ENCODE measurements at regions not wholly inside any gene's neighbourhood (a gene's known extent, or its start where the extent isn't known, plus 50 kb on each side); places are given as distances from the start of the nearest gene placed in this dataset.

GRCh38 chr15:37582852-37583251, 351.6 kb upstream of the TMCO5A start:
- H3K79me1 ChIP-seq (ENCODE audit: low read length) = no peaks in the 10 kb centered on the region
- no peak overlapping the region for H3K4me3 ChIP-seq (ENCODE audit: low read depth, low read length)
- no peak overlapping the region for H3K4me2 ChIP-seq (ENCODE audit: low read length)
- H4K91ac ChIP-seq (ENCODE audit: low read depth, low read length) = no peak overlapping the region
- no peak overlapping the region for H4K12ac ChIP-seq (ENCODE audit: low read depth, low read length)
- DNase-seq = no peak
- H4K8ac ChIP-seq (ENCODE audit: low read depth, low read length) = no peak overlapping the region
- peaks cover 9% of the 10 kb centered on the region for H3K9me3 ChIP-seq (ENCODE audit: insufficient read depth, low read depth, low read length)
- no peak overlapping the region for H3K9ac ChIP-seq (ENCODE audit: low read length)
- H3K27ac ChIP-seq (ENCODE audit: low read depth, low read length) = no peak overlapping the region
- H3K18ac ChIP-seq (ENCODE audit: low read length) = no peak overlapping the region
- H2BK120ac ChIP-seq (ENCODE audit: insufficient read depth, low read length, poor library complexity) = no peak overlapping the region
- no peak overlapping the region for H3K14ac ChIP-seq (ENCODE audit: low read length)
- H3K27me3 ChIP-seq (ENCODE audit: insufficient read depth, low read length) = no peaks in the 10 kb centered on the region
- no peaks in the 10 kb centered on the region for H3K79me2 ChIP-seq (ENCODE audit: control insufficient read depth, insufficient read depth, low read length, poor library complexity)
- H3K23ac ChIP-seq (ENCODE audit: low read length) = no peak overlapping the region
- no CpG with 5 or more reads among the region's 5 CpGs for WGBS (ENCODE audit: extremely low coverage, insufficient coverage, insufficient read length)
- H3K4me1 ChIP-seq (ENCODE audit: control insufficient read depth in 1 of 2, insufficient read depth in 2 of 2, low read length in 2 of 2) = no peaks in the 10 kb centered on the region
- H2AFZ ChIP-seq (ENCODE audit: insufficient read depth, low read length, poor library complexity) = no peak overlapping the region
- H2BK12ac ChIP-seq (ENCODE audit: low read length) = no peak overlapping the region
- no peak overlapping the region for H2BK5ac ChIP-seq (ENCODE audit: low read depth, low read length, poor library complexity)
- no peaks in the 10 kb centered on the region for H3K36me3 ChIP-seq (ENCODE audit: control insufficient read depth in 1 of 2, insufficient read depth in 2 of 2, low read length in 2 of 2)
- H2AK5ac ChIP-seq (ENCODE audit: low read length) = no peak overlapping the region
- H3K4ac ChIP-seq (ENCODE audit: low read depth, low read length) = no peak overlapping the region

GRCh38 chr15:37586011-37586583, 348.3 kb upstream of the TMCO5A start:
- no peak overlapping the region for H3K4me2 ChIP-seq (ENCODE audit: low read length)
- H4K12ac ChIP-seq (ENCODE audit: low read depth, low read length) = no peak overlapping the region
- no peak for DNase-seq
- no peak overlapping the region for H3K18ac ChIP-seq (ENCODE audit: low read length)
- no peak overlapping the region for H2BK120ac ChIP-seq (ENCODE audit: insufficient read depth, low read length, poor library complexity)
- H2AFZ ChIP-seq (ENCODE audit: insufficient read depth, low read length, poor library complexity) = no peak overlapping the region
- H3K14ac ChIP-seq (ENCODE audit: low read length) = no peak overlapping the region
- H2BK5ac ChIP-seq (ENCODE audit: low read depth, low read length, poor library complexity) = no peak overlapping the region
- H3K4ac ChIP-seq (ENCODE audit: low read depth, low read length) = no peak overlapping the region
- no peak overlapping the region for H4K91ac ChIP-seq (ENCODE audit: low read depth, low read length)
- H3K27ac ChIP-seq (ENCODE audit: low read depth, low read length) = no peak overlapping the region
- no peaks in the 10 kb centered on the region for H3K79me1 ChIP-seq (ENCODE audit: low read length)
- H3K36me3 ChIP-seq (ENCODE audit: control insufficient read depth in 1 of 2, insufficient read depth in 2 of 2, low read length in 2 of 2) = no peaks in the 10 kb centered on the region
- no peaks in the 10 kb centered on the region for H3K79me2 ChIP-seq (ENCODE audit: control insufficient read depth, insufficient read depth, low read length, poor library complexity)
- no peak overlapping the region for H3K4me3 ChIP-seq (ENCODE audit: low read depth, low read length)
- H3K9me3 ChIP-seq (ENCODE audit: insufficient read depth, low read depth, low read length) = peaks cover 9% of the 10 kb centered on the region
- H4K8ac ChIP-seq (ENCODE audit: low read depth, low read length) = no peak overlapping the region
- H2BK12ac ChIP-seq (ENCODE audit: low read length) = no peak overlapping the region
- no peak overlapping the region for H2AK5ac ChIP-seq (ENCODE audit: low read length)
- no CpG with 5 or more reads among the region's 10 CpGs for WGBS (ENCODE audit: extremely low coverage, insufficient coverage, insufficient read length)
- no peak overlapping the region for H3K23ac ChIP-seq (ENCODE audit: low read length)
- no peak overlapping the region for H3K9ac ChIP-seq (ENCODE audit: low read length)
- H3K27me3 ChIP-seq (ENCODE audit: insufficient read depth, low read length) = no peaks in the 10 kb centered on the region
- no peaks in the 10 kb centered on the region for H3K4me1 ChIP-seq (ENCODE audit: control insufficient read depth in 1 of 2, insufficient read depth in 2 of 2, low read length in 2 of 2)

GRCh38 chr15:37586976-37587375, 347.5 kb upstream of the TMCO5A start:
- Histone ChIP-seq H2AK5ac (ENCODE audit: low read length) (no peak overlapping the region), H3K18ac (ENCODE audit: low read length) (no peak overlapping the region), H3K27me3 (ENCODE audit: insufficient read depth, low read length) (no peaks in the 10 kb centered on the region), H3K79me1 (ENCODE audit: low read length) (no peaks in the 10 kb centered on the region), H3K4me2 (ENCODE audit: low read length) (no peak overlapping the region), H3K4ac (ENCODE audit: low read depth, low read length) (no peak overlapping the region), H4K8ac (ENCODE audit: low read depth, low read length) (no peak overlapping the region), H3K4me1 (ENCODE audit: control insufficient read depth in 1 of 2, insufficient read depth in 2 of 2, low read length in 2 of 2) (no peaks in the 10 kb centered on the region), H2BK12ac (ENCODE audit: low read length) (no peak overlapping the region), H2BK5ac (ENCODE audit: low read depth, low read length, poor library complexity) (no peak overlapping the region), H4K12ac (ENCODE audit: low read depth, low read length) (no peak overlapping the region), H3K23ac (ENCODE audit: low read length) (no peak overlapping the region), H4K91ac (ENCODE audit: low read depth, low read length) (no peak overlapping the region), H2BK120ac (ENCODE audit: insufficient read depth, low read length, poor library complexity) (no peak overlapping the region), H3K14ac (ENCODE audit: low read length) (no peak overlapping the region), H3K4me3 (ENCODE audit: low read depth, low read length) (no peak overlapping the region), H3K36me3 (ENCODE audit: control insufficient read depth in 1 of 2, insufficient read depth in 2 of 2, low read length in 2 of 2) (no peaks in the 10 kb centered on the region), H3K9me3 (ENCODE audit: insufficient read depth, low read depth, low read length) (peaks cover 9% of the 10 kb centered on the region), H3K79me2 (ENCODE audit: control insufficient read depth, insufficient read depth, low read length, poor library complexity) (no peaks in the 10 kb centered on the region), H3K27ac (ENCODE audit: low read depth, low read length) (no peak overlapping the region), H2AFZ (ENCODE audit: insufficient read depth, low read length, poor library complexity) (no peak overlapping the region), H3K9ac (ENCODE audit: low read length) (no peak overlapping the region)
- no CpG with 5 or more reads among the region's 7 CpGs for WGBS (ENCODE audit: extremely low coverage, insufficient coverage, insufficient read length)
- no peak for DNase-seq

- no peak overlapping the region for H2BK5ac ChIP-seq (ENCODE audit: low read depth, low read length, poor library complexity)
- no peak overlapping the region for H3K9ac ChIP-seq (ENCODE audit: low read length)
- no peak overlapping the region for H4K8ac ChIP-seq (ENCODE audit: low read depth, low read length)
- H3K18ac ChIP-seq (ENCODE audit: low read length) = no peak overlapping the region
- H3K23ac ChIP-seq (ENCODE audit: low read length) = no peak overlapping the region
- H3K9me3 ChIP-seq (ENCODE audit: insufficient read depth, low read depth, low read length) = no peaks in the 10 kb centered on the region
- H3K27ac ChIP-seq (ENCODE audit: low read depth, low read length) = no peak overlapping the region
- H2AFZ ChIP-seq (ENCODE audit: insufficient read depth, low read length, poor library complexity) = no peak overlapping the region
- H2BK120ac ChIP-seq (ENCODE audit: insufficient read depth, low read length, poor library complexity) = no peak overlapping the region
- no peak overlapping the region for H3K4me3 ChIP-seq (ENCODE audit: low read depth, low read length)
- no peak overlapping the region for H4K12ac ChIP-seq (ENCODE audit: low read depth, low read length)
- no peaks in the 10 kb centered on the region for H3K79me1 ChIP-seq (ENCODE audit: low read length)
- WGBS (ENCODE audit: extremely low coverage, insufficient coverage, insufficient read length) = no CpG with 5 or more reads among the region's 2 CpGs
- H3K27me3 ChIP-seq (ENCODE audit: insufficient read depth, low read length) = no peaks in the 10 kb centered on the region
- H3K36me3 ChIP-seq (ENCODE audit: control insufficient read depth in 1 of 2, insufficient read depth in 2 of 2, low read length in 2 of 2) = no peaks in the 10 kb centered on the region
- H3K79me2 ChIP-seq (ENCODE audit: control insufficient read depth, insufficient read depth, low read length, poor library complexity) = no peaks in the 10 kb centered on the region
- H3K4me2 ChIP-seq (ENCODE audit: low read length) = no peak overlapping the region
- H2AK5ac ChIP-seq (ENCODE audit: low read length) = no peak overlapping the region
- no peak overlapping the region for H3K4ac ChIP-seq (ENCODE audit: low read depth, low read length)
- no peak overlapping the region for H3K14ac ChIP-seq (ENCODE audit: low read length)
- no peak for DNase-seq
- no peaks in the 10 kb centered on the region for H3K4me1 ChIP-seq (ENCODE audit: control insufficient read depth in 1 of 2, insufficient read depth in 2 of 2, low read length in 2 of 2)
- H2BK12ac ChIP-seq (ENCODE audit: low read length) = no peak overlapping the region
- no peak overlapping the region for H4K91ac ChIP-seq (ENCODE audit: low read depth, low read length)
These were observed 340.0 kb upstream of the TMCO5A start for GRCh38 chr15:37594417-37594816.

Measured in trophoblast cell (in vitro differentiated cells and primary cell).